Esophagus squamous epithelium (tissue), 4 donors: ENCODE measurements at regions not wholly inside any gene's neighbourhood (a gene's known extent, or its start where the extent isn't known, plus 50 kb on each side); places are given as distances from the start of the nearest gene placed in this dataset.

Source experiments
- CTCF ChIP-seq, 6 experiments: fragments of 450-650 bp in 4 of 6; fragments of 200-600 bp in 2 of 6; sonication (generic) in 2 of 6; IDR thresholded peaks; one replicate each; pipeline ENCODE4 v1.5.1; 2016 to 2019; ENCODE audit warnings: antibody characterized with exemption in 6 of 6, mild to moderate bottlenecking in 4 of 6, moderate library complexity in 4 of 6
- POLR2A ChIP-seq, 4 donors: fragments of 450-650 bp; IDR thresholded peaks; one replicate each; pipeline ENCODE4 v1.6.1; 2017; ENCODE audit warnings: antibody characterized with exemption in 4 of 4, mild to moderate bottlenecking in 4 of 4, moderate library complexity in 3 of 4

GRCh38 chr3:64985072-64985471 lies 297.3 kb upstream of the ADAMTS9 start:
- no peak for TF ChIP-seq CTCF (IDR thresholded peaks at IDR 0.05)
- TF ChIP-seq POLR2A (IDR thresholded peaks at IDR 0.05) = no peak
